22Rv1 (cell line): ENCODE measurements at regions not wholly inside any gene's neighbourhood (a gene's known extent, or its start where the extent isn't known, plus 50 kb on each side); places are given as distances from the start of the nearest gene placed in this dataset.

Source experiments
- H3K27ac ChIP-seq: fragments of 450-650 bp; 2 replicates; pipeline ENCODE4 v1.5.1; 2017
- ZFX ChIP-seq: fragments of 450-650 bp; IDR thresholded peaks from 2 replicates; pipeline ENCODE4 v1.6.1; 2017; ENCODE audit warnings: antibody characterized with exemption, borderline replicate concordance
- TF ChIP-seq, protein P1 (sequence below): fragments of 450-650 bp; IDR thresholded peaks from 2 replicates; pipeline ENCODE4 v1.5.1; 2017; ENCODE audit warnings: mild to moderate bottlenecking

DNA sequence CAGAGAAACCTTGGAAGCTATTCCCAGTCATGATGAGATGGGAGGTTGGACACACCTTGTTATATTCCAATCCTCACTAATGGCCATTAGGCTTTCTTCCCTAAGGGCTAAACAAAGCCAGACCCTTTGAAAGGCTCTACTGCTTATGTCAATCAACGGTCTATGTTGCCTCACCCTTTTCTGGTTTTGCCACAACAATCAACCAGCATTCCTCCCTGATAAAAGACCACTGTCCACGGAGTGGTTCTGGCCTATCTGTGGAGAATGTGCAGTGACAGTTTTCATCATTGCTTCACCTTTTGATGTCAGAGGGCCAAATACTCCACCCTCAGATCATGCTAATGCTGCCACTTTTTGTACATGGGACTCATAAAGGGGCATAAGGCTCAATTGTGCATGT lies 913.4 kb downstream of the RPA4 start:
- TF ChIP-seq, protein P1, sequence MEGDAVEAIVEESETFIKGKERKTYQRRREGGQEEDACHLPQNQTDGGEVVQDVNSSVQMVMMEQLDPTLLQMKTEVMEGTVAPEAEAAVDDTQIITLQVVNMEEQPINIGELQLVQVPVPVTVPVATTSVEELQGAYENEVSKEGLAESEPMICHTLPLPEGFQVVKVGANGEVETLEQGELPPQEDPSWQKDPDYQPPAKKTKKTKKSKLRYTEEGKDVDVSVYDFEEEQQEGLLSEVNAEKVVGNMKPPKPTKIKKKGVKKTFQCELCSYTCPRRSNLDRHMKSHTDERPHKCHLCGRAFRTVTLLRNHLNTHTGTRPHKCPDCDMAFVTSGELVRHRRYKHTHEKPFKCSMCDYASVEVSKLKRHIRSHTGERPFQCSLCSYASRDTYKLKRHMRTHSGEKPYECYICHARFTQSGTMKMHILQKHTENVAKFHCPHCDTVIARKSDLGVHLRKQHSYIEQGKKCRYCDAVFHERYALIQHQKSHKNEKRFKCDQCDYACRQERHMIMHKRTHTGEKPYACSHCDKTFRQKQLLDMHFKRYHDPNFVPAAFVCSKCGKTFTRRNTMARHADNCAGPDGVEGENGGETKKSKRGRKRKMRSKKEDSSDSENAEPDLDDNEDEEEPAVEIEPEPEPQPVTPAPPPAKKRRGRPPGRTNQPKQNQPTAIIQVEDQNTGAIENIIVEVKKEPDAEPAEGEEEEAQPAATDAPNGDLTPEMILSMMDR, result no peak
- no peak for TF ChIP-seq ZFX
- no peak overlapping the region for H3K27ac ChIP-seq

DNA sequence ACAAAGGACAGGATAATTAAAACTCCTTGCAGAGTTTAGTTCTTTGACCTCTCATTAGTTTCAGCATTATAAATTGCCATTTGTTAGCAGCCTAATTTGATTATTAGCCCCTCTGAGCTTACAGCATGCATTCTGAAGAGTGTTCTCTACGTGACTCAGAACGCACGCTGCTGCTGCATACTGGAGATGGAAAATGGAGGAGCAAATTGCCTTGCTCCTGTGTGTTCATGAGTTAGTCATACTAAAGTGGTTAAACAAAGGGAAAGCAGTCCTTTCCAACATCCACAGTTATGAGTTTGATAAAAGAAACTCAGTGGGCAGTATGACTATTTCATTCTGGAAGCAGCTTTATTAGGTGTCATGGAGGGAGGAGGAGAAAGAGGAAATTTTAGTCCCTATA lies 922.5 kb downstream of the RPA4 start:
- TF ChIP-seq ZFX, result no peak
- TF ChIP-seq, protein P1, result no peak
- H3K27ac ChIP-seq, result no peak overlapping the region

DNA sequence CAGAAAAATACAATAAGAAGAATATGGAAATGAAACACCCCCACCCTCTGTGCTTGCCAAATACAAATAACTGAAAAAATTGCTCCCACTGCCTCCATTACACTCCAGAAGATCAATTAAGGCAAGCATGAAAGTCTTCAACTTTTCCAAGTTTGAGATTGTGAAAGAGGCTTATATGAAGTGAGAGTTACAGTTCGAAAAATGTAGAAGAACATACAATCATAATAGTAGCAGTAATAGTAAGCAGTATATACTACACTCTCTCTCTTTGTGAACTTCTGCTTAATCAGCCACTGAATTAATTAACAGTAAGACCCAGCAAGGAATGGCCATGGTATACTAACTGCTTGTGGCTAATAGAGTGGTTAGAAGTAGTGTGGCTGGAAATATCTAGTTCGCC lies 923.2 kb downstream of the RPA4 start:
- TF ChIP-seq, protein P1, result no peak
- no peak for TF ChIP-seq ZFX
- no peak overlapping the region for H3K27ac ChIP-seq

DNA sequence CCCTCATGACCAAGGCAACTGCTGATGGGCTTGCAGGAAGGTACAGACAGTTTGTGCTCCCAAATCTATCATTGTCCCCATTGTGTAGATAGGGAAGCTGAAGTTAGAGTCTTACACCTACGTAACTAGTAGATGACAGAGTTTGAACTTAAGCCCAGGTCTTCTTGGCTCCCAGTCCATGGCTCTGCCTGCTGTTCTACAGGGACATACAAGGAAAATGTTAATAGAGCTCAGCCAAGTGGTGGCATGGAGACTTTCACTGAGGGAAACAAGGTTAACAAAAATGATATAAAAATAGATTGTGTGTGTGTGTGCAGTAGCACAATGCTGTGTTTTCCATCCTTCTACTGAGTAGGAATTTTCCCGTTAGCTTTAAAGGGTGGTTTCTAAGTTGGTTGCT lies 936.5 kb downstream of the RPA4 start:
- no peak overlapping the region for H3K27ac ChIP-seq
- TF ChIP-seq, protein P1, result no peak
- no peak for TF ChIP-seq ZFX

DNA sequence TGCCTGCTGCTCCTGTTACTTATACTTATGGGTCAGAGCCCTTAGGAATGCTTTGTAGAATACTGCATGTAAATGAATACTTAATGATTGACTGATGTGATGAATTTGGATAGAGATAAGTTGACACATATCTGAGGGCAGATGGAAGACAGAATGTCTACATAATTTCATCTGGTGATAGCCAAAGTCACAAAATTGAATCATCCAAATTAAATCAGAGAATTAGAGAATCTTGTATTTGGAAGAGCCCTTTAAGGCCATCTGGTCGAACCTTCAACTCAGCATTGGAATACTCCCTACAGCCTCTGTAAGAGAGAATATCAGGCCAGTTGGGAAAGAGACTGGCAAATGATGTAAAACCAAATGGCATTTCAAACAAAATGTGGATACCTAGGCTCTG lies 944.8 kb downstream of the RPA4 start:
- H3K27ac ChIP-seq, result no peak overlapping the region
- TF ChIP-seq ZFX, result no peak
- TF ChIP-seq, protein P1, result no peak

DNA sequence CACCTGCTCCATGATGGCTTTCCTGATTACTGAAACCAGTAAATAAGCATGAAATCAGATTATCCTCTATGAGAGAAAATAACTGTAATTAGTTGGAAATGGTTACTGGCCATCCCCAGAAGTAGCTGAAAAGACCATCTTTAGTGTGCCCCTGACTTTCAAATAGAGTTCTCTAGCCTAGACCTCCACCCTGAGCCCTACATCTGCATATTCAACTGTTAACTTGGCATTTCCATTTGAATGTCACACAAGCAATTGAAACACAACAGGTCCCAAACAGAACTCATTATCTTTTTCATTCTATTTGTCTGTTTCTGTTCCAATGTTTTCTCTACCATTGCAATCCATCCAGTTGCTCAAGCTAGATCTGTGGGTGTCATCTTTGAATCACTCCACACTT lies 952.3 kb downstream of the RPA4 start:
- H3K27ac ChIP-seq, result no peak overlapping the region
- TF ChIP-seq, protein P1, result no peak
- no peak for TF ChIP-seq ZFX

DNA sequence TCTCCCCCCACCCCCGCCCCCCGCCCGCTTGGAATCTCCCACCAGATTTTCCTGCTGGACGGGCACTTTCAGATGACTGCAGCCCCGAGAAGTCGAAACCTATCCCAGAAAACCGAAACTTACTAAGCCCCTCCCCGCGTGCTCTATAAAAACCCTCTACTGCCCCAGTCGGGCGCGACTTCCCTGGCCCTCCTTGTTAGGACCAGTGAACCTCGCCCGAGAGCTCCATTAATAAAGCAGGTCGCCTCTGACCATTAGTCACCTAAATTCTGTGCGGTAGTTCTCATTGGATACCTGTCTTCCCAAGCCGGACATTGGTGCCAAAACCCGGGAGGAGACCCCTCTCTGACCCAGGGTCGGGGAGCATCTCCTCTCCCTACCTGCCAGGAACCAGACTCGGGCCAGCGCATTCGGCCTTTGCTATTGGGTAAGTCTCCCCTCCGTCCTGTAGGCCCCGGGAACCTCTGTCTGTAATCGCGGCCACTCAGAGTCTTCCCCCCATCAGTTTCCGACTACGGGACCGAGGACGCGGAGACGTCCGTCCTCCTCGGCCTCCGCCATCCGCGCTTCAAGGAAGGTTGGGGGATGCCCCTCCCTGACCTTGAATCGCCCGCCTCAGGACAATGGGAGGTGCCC lies 958.0 kb downstream of the RPA4 start:
- TF ChIP-seq, protein P1, result no peak
- TF ChIP-seq ZFX, result no peak
- no peak overlapping the region for H3K27ac ChIP-seq
